GM23248 (cell line): ENCODE measurements at regions not wholly inside any gene's neighbourhood (a gene's known extent, or its start where the extent isn't known, plus 50 kb on each side); places are given as distances from the start of the nearest gene placed in this dataset.

ENCODE experiments used
- EZH2 ChIP-seq: fragments of 200-600 bp; sonication (generic); IDR thresholded peaks from 2 replicates; pipeline ENCODE4 v1.6.1; 2018; ENCODE audit warnings: antibody characterized with exemption, mild to moderate bottlenecking; ENCODE audit not compliant: insufficient read depth, poor library complexity, severe bottlenecking
- EZH2phosphoT487 ChIP-seq: fragments of 200-600 bp; sonication (generic); IDR thresholded peaks from 2 replicates; pipeline ENCODE4 v1.6.1; 2018; ENCODE audit warnings: antibody characterized with exemption, moderate library complexity, mild to moderate bottlenecking, low read depth; ENCODE audit not compliant: insufficient read depth

GRCh38 chr12:67798768-67799167, 150.2 kb downstream of the DYRK2 start:
- TF ChIP-seq EZH2phosphoT487 (no peak), EZH2 (no peak)
